NCI-H1105 (cell line): ENCODE measurements at regions not wholly inside any gene's neighbourhood (a gene's known extent, or its start where the extent isn't known, plus 50 kb on each side); places are given as distances from the start of the nearest gene placed in this dataset.
"Not testable (repeated sequence)": the region's sequence is repeated elsewhere in the genome, so short reads cannot be mapped to it uniquely, and the experiment has no call there.

Source experiments
- DNase-seq: peaks from one replicate; lab custom pipeline; 2025; lab: John Stamatoyannopoulos, UW

DNA sequence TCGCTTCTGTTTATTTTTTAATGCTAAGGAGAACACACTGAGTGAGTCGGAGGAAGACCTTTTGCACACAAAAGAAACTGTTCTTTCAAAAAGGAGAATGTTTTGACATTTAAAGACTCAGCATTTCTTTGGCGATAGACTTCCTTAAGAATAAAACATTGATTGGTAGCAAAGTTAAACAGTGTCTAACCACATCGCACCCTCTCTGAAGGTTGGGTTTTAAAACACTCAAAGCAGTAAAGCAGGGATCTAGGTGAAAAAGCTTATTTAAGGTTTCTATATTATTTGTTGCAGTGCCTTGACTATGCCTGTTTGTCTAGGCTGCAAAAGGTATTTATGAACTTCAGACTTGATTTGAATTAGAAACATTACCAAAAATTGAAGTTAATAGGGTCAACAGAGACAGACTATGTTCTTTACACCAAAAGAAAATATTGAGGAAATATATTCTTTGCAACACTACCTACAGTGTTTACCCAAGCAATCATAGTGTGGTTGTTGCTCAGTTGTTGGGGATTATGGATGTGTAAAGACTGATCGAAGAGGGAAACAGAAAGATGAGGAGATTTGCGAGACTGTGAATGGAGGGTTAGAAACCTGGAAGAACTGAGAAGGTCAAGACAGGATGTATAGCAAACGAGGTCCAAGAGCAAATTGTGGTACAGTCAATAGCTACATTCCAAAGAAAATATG lies 297.8 kb upstream of the SLC39A10 start:
- DNase-seq = no peak

DNA sequence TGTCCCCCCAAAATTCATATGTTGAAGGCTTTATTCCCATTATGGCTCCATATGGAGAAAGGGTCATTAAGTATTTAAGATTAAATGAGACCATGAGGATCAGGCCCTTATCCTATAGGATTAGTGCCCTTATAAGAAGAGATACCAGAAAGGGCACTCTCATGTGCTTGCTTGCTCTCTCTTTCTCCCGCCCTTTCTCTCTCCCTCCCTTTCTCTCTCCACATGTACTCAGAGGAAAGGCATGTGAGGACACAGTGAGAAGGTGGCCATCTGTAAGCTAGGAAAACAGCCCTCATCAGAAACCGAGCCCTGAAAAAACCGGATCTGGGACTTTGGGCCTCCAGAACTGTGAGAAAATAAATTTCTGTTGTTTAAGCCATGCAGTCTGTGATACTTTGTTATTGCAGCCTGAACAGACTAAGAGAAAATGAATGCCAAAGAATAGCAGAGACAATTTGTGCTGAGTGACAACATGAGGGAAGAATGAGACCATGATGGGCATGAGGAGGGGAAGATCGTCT lies 300.0 kb upstream of the SLC39A10 start:
- DNase-seq = no peak

DNA sequence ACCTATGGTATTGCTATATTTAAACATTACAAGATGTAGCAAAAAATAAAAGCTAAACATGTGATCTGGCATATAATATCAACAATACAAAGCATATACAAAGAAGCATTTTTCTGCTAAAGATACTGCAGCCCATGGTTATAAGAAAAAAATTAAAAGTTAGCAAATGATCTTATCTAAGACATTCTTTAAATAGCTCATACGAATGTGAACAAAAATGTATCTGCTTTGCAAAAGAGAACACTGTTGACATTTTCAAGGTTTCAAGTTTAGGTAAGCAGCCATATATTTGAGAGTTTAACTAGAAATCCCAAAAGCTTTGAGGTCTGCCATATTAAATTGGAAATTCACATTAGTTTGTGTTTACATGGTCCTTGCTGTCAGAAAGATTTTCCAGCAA lies 301.0 kb upstream of the SLC39A10 start:
- DNase-seq = no peak

DNA sequence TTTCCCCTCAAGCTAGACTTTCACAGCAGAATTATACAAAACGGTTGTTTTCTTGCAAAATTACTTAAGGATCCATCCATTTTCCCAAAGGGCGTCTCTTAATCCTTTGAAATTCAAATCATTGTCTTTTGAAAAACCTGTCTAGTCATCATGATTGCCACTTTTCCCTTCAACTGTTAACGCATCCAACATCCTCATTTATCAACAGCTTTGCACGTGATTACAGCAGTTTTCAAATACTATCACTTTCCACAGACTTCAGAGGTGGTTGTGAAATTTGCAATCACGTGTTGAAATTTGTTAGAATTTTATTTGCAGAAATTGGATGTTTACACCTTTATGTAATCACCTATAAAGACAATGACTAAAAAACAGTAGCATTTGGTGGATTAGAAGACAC lies 304.4 kb upstream of the SLC39A10 start:
- DNase-seq = no peak

DNA sequence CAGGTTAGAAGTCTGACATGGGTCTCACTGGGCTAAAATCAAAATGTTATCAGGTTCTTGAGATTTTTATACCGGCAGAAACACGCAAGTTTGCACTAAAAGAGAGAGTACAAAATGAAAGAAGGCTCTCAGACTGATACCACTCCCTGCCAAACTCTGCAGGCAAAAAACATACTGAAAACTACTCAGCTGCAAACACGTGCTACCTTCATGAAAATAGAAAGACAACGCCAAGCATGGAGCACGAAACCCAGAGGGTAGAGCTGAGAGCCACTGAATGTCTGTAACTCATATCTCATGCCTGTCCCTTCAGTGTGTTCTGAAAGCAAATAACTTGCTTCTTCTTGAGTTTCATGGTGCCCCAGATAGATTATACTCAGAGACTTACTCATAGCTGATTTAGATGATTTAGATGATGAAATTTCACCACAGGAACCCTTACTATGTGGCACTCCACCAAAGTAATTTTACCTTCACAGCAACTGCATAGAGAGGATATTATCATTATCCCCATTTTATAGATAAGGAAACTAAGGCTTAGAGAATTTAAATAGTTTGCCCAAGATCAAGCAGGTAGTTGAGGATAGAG lies 313.0 kb upstream of the SLC39A10 start:
- no peak for DNase-seq

DNA sequence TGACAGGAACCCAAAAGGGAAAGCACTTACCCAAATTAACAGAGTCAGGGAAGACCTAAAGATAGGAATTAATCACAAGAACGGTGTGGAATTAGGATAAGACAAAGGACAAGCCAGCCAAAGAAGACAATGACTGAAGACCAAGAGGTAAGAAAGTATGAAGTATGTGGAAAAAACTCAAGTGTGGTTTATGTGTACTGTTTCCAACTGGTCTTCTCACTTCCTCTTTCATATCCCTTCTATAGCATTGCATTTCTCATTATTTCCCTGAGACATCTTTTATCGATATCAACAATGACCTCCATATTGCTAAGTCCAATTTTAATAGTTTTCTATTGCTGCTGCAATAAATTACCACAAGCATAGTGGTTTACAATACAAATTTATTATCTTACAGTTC lies 313.5 kb upstream of the SLC39A10 start:
- DNase-seq = no peak

DNA sequence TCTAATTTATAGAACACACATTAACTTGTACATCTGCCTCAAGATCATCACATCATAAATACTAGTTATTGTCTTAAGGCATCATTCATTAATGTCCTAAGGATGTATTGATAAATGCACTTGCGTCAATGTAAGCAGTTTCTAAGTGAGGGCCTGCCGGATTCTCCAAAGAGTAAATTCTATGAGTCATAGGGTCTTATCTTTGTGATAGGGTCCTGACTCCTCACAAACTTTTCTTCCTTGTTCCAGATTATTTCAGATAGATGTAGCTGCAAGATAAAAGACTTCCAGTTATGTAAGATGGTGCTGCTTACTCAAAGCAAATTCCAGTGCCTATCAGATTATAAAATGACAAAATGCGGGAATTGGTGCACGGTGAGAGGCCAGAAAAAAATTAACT lies 315.0 kb upstream of the SLC39A10 start:
- DNase-seq = no peak

DNA sequence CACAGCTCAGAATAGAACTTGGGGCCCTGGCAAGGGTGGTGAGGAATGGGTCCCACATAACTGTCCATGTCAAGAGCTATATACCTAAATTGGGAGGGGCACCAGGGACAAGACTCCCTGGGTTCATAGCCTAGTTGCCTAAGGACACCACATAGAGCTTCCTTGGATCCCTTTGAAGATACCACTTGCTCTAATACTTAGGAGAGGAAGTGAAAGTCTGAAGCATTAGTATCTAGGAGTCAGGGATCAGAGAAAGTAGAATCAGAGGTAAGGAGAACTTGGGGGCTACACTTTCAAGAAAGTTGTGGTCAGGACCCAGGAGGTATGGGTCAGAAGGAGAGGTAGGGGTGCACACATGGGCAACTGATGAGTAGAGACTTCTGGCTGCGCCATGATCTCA lies 318.2 kb upstream of the SLC39A10 start:
- DNase-seq = no peak

DNA sequence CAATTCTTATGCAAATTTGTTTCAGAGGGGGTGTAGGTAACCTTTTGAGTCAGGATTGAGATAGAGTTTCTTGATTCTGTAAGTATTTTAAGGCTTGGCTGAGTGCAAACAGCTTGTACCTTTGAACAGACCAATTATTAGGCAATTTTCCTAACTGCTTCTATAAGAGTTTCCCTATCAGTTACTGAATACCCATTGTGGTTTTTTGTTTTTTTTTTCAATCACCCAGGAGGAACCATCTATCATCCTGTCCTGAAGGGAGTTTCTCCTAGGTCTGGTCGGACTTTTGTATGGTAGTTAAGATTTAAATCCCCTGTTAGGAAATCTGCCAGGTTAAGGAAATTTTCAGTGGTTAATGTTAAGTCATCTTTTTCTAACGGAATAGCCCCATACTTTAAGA lies 319.4 kb upstream of the SLC39A10 start:
- DNase-seq = no peak

DNA sequence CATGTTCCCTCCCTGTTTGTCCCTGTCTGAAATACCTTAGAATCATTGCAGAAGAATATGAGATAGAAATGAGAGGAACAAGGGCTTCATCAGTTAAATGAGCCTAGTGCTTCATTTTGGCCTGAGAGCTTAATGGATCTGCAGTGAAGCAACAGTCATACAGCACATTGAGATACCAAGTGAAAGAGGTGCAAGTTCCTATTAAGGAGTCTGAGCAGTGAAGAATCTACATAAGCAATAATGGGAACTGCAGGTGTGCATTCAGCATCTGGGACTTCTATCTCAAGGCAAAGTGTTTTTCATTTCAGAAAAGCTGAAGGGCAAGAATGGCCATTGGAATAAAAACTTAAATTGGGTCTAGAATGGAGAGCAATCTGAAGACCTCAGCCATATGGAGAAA lies 323.2 kb upstream of the SLC39A10 start:
- DNase-seq = no peak

DNA sequence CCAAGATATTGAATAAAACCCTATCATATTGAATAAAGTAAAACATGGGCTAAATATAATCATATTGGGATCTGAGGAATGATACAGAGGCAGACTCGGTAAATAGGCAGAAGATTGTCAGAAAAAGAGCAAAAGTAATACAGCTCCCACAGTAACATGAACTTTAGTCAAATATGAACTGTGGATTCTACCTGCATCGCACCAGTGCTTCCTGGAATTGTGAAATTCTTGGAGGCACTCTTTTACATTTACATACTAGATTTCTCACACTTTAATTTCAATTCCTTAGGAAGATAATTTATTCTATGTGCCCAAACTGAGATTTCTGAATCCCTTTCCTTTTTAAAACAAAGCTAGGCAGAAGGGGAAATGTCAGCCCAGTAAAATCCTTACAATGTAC lies 325.1 kb upstream of the SLC39A10 start:
- no peak for DNase-seq

DNA sequence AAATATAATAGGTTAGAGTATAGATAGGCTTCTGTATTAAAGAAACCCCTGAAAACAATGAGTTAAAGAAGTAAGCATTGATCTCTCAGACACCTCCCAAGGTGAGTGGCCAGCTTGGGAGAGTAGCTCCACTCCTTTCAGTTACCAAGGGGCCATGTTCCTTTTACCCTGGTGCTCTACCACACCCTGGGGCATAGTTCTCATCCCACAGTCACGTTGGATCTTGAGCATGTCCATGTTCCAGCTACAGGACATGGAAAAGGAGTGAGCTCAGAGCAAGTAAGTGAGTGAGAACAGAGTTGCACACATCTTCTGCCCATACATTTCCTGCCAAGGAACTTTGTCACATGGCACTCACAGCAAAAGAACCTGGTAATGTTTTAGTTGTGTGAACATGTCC lies 325.9 kb upstream of the SLC39A10 start:
- DNase-seq = no peak

DNA sequence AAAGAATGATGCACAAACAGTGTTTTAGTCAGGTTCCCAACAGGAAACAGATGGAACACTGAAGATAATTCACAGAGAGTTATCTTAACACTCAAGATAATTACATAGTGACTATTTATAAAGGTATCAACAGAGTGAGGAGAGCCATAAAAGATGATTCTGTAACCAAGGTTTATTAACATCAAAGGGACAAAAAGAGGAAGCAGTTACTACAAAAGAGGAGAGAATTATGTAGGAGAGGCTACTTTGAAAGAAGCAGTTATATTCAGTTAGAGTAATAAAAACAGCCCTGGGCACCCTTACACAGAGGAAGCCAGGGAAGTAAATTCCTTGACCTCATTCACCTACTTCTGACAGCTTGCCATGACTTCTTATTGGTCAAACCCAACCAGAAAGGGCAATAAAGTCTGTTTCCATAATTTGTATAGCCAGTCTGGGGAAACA lies 326.5 kb upstream of the SLC39A10 start:
- DNase-seq = peak; percentile 41

DNA sequence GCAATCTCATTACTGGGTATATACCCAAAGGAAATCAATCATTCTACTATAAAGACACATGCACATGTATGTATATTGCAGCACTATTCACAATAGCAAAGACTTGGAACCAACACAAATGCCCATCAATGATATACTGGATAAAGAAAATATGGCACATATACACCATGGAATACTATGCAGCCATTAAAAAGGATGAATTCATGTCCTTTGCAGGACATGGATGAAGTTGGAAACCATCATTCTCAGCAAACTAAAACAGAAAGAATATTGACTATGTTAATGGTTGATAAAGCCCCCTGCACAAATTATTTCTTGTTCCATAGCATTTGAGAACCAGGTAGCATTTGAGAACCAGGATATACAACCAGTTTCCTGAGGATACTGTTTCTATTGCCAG lies 327.2 kb upstream of the SLC39A10 start:
- not testable (repeated sequence) for DNase-seq

DNA sequence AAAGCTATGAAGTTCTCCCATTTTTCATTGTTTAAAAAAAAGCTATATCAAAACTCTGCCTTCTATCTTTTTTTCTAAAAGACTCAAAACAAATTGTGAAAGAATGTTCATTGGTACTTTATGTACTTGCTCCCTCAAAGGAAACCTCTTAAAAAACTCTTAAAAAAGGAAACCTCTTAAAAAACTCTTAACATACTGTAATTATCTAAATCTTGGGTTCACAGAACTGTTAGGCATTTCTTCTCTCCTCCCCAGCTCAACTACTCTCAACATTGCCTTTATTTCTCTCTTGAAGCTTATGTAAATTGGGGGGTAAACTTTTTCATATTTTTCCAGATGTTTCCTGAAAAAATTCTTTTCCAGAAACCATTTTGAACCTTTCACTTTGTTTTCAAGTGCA lies 330.5 kb upstream of the SLC39A10 start:
- no peak for DNase-seq

DNA sequence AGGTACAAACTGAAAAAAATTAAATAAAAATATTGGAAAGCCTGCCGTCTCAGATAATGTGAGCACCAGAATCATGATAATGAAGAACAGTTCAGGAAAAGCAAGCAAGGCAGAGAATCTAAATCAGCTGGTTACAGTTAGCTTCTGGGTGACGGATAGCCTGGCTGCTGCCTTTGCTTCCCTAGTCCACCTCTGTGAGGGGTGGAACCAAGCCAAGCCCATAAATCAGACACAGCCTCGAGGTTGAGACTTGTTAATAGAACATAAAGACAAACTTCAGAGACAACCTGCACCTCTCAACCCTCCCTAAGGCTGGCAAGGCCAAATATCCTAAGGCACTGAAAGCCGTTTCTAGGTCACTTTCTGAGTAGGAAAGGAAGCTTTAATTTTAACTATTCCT lies 334.7 kb upstream of the SLC39A10 start:
- DNase-seq = peak; percentile 79

DNA sequence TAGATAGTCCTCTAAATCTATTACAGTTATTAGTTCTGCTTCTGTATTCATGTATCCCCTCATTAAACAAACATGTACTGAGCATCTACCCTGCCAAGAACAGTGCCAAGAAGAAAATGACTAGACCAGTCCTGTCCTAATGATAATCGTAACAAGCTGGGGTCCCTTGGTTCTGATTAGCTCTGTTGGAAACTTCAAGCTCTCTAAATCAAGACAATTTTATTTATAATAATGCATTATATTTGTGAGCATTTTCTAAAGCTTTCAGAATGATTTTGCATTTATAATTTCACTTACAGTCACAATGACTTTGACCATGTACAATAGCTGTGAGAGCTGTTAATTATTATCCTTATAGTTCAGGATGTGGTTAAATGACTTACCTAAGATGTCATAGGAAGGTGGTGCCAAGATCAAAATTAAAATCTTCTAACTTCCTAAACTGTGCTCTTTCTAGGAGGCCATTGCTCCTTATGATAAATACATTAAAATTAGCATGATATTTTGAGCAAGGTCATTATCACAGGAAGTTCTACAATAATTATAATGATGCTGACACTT lies 336.5 kb upstream of the SLC39A10 start:
- no peak for DNase-seq

DNA sequence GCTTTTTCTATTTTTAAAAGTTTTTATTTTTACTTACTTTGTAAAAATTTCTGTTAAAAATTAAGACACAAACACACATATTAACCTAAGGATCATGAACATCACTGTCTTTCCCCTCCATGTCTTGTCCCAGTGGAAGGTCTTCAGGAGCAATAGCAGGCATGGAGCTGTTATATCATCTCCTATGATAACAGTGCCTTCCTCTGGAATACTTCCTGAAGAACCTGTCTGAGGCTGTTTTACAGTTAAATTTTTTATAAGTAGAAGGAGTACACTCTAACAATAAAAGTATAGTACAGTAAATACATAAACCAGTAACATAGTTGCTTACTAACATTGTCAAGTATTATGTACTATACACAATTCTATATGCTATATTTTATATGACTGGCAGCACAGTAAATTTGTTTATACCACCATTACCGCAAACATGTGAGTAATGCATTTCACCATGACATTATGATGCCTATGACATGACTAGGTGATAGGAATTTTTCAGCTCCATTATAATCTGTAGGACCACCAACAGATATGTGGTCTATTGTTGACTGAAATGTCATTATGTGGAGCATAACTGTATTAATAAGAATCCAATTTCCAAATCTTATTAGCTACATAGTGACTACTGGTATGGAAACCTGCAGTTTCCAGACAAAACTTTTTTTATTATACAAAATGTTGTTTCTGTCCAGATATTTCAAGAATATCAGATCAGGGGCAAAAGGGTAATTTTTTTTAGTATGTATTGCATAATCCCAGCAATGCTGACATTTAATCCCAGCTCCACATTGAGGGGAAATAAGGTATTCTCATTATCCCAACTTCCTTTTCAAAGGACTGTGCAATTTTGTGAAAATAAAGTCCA lies 337.2 kb upstream of the SLC39A10 start:
- DNase-seq = no peak

DNA sequence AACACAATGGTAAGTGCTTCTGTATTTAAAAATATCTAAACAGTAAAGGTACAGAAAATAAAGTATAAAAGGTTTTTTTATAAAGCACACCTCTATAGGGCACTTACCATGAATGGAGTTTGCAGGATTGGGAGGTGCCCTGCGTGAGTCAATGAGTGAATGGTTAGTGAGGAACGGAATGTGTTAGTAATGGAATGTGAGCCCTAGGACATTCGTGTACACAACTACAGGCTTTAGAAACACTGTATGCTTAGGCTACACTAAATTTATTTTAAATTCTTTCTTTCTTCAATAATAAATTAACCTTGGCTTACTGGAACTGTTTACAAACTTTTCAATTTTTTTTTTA lies 337.9 kb upstream of the SLC39A10 start:
- DNase-seq = no peak

DNA sequence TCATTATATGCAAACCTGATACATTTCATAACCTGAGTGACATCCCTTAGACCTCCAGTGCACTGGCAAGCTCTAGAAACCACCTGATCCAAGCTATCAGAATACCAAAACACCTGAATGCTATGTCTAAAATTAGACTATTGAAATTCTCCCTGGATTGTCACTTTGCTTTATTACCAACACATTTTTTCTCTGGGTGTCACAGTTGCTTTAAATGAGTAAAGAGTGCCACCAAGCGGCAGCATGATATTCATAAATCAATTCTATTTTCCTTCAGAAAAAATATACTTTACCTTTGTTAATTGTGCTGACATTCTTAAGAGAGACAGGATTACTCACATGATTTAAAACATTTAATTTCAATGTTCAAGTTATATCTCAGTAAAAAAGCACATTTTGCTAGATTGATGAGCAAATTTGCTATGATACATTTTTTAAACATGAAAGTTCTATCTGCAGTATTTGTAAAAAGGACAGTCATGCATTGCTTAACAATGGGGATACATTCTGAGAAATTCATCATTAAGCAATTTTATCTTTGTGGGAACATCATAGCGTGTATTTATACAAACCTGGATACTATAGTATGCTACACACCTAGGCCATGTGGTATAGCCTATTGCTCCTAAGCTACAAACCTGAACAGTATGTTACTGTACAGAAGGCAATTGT lies 338.4 kb upstream of the SLC39A10 start:
- DNase-seq = peak; percentile 70

DNA sequence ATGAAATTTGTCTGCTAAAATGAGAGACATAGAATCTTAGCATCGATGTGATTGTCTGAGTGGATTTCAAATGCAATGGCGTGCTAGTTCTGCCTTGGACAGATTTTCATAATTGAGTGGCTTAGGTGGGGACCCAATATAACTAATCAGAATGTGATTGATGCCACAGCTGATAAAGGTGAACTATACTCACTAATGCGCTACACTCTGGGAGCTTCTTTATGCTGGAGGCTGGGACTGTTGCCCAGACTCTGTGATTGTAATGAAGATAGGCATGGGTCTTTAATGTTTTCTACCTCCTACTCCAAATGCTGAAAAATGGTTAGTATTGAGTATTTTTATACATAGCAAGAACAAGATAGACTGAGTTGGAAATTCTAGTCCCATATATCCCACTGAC lies 339.5 kb upstream of the SLC39A10 start:
- no peak for DNase-seq

DNA sequence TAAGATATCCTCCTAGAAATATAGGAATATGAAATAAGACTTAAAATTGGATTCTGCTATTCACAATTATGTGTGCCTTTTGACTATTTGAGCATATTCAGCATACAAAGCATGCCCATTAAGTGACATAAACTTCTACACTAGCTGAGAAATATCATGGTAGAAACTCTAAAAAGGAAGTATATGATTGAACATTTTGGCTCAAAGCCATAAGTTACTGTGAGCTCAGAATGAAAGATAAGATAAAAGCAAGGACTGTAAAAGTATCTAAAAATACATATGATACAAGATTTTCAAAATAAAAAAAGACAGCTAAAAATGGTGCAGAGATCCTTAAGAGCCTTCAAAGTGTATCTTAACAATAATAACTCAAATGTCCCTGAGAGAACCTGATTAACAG lies 340.5 kb upstream of the SLC39A10 start:
- DNase-seq = no peak
